HG03575 (cell line): ENCODE measurements at regions not wholly inside any gene's neighbourhood (a gene's known extent, or its start where the extent isn't known, plus 50 kb on each side); places are given as distances from the start of the nearest gene placed in this dataset.

Experiments
- ATAC-seq: cut with Tn5 transposase; IDR thresholded peaks from one replicate; pipeline ENCODE4 v1.9.1; 2021; ENCODE audit not compliant: unreplicated experiment, insufficient number of reproducible peaks, low FRiP score; ENCODE audit errors: extremely low read depth

GRCh38 chr3:177299250-177299649, 102.0 kb upstream of the TBL1XR1 start:
- ATAC-seq = no peak

GRCh38 chr3:177300039-177300833, 103.0 kb upstream of the TBL1XR1 start:
- peak; percentile 77 for ATAC-seq

- ATAC-seq = no peak
Measured at GRCh38 chr3:177300842-177301241, 103.6 kb upstream of the TBL1XR1 start.

GRCh38 chr3:177306252-177306651, 109.0 kb upstream of the TBL1XR1 start:
- ATAC-seq = no peak

GRCh38 chr3:177307391-177307790, 110.1 kb upstream of the TBL1XR1 start:
- no peak for ATAC-seq

GRCh38 chr3:177307826-177308225, 110.5 kb upstream of the TBL1XR1 start:
- ATAC-seq = no peak

- no peak for ATAC-seq
Measured at GRCh38 chr3:177308286-177308685, 111.0 kb upstream of the TBL1XR1 start.

GRCh38 chr3:177308911-177309310, 111.6 kb upstream of the TBL1XR1 start:
- ATAC-seq = no peak

GRCh38 chr3:177312491-177312890, 115.2 kb upstream of the TBL1XR1 start:
- ATAC-seq = no peak

GRCh38 chr3:177314897-177315296, 117.6 kb upstream of the TBL1XR1 start:
- ATAC-seq = no peak

GRCh38 chr3:177317247-177317646, 120.0 kb upstream of the TBL1XR1 start:
- no peak for ATAC-seq

GRCh38 chr3:177318559-177318958, 121.3 kb upstream of the TBL1XR1 start:
- ATAC-seq = no peak

GRCh38 chr3:177320765-177321247, 123.5 kb upstream of the TBL1XR1 start:
- no peak for ATAC-seq

- ATAC-seq = no peak
Measured at GRCh38 chr3:177321819-177322218, 124.5 kb upstream of the TBL1XR1 start.

GRCh38 chr3:177322881-177323280, 125.6 kb upstream of the TBL1XR1 start:
- ATAC-seq = no peak

GRCh38 chr3:177329854-177330253, 132.6 kb upstream of the TBL1XR1 start:
- no peak for ATAC-seq

- ATAC-seq = no peak
Measured at GRCh38 chr3:177330779-177331178, 133.5 kb upstream of the TBL1XR1 start.

GRCh38 chr3:177331203-177331835, 134.0 kb upstream of the TBL1XR1 start:
- ATAC-seq = no peak

- ATAC-seq = no peak
Measured at GRCh38 chr3:177332955-177333354, 135.7 kb upstream of the TBL1XR1 start.
